Astrocyte of the spinal cord (primary cell): ENCODE measurements at regions not wholly inside any gene's neighbourhood (a gene's known extent, or its start where the extent isn't known, plus 50 kb on each side); places are given as distances from the start of the nearest gene placed in this dataset.
A peak's percentile ranks its signal among the peaks of the same experiment; 100 is the strongest.
"Not testable (repeated sequence)": the region's sequence is repeated elsewhere in the genome, so short reads cannot be mapped to it uniquely, and the experiment has no call there.

Source experiments
- DNase-seq: peaks from one replicate; pipeline ENCODE4 v3.0.0; 2011; ENCODE audit warnings: low read depth, low spot score
- H3K4me3 ChIP-seq: 2 replicates; pipeline ENCODE4 v1.5.1; 2011; ENCODE audit warnings: low read depth, mild to moderate bottlenecking, low read length, moderate library complexity
- in situ Hi-C: cut with HindIII; loops from 2 replicates; pipeline ENCODE4 v1.10.0; 2017; ENCODE audit warnings: low sequenced_read_pairs
- TF ChIP-seq, protein P1 (sequence below): IDR thresholded peaks from 2 replicates; pipeline ENCODE4 v1.5.1; 2012; ENCODE audit warnings: low read depth, mild to moderate bottlenecking, low read length, inconsistent platforms

DNA sequence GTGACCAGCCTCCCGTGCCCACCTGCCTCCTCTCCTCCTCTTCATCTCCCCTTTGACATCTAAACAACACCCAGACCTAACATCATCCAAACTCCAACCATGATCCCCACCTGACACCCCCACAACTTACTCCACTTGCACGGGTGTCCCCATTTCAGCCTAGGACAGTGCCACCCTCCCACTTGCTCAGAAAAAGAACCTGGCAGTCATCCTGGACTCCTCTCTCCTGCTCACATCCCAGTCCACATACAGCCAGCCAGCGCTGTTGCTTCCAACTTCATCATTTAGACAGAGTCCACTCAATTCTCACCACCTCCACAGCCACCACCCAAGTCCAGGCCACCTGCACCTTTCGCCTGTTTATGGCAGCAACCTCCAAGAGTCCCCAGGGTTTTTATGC, 485.7 kb downstream of the MN1 start:
- no peak for DNase-seq
- in situ Hi-C loops = no loop called here
- TF ChIP-seq, protein P1, sequence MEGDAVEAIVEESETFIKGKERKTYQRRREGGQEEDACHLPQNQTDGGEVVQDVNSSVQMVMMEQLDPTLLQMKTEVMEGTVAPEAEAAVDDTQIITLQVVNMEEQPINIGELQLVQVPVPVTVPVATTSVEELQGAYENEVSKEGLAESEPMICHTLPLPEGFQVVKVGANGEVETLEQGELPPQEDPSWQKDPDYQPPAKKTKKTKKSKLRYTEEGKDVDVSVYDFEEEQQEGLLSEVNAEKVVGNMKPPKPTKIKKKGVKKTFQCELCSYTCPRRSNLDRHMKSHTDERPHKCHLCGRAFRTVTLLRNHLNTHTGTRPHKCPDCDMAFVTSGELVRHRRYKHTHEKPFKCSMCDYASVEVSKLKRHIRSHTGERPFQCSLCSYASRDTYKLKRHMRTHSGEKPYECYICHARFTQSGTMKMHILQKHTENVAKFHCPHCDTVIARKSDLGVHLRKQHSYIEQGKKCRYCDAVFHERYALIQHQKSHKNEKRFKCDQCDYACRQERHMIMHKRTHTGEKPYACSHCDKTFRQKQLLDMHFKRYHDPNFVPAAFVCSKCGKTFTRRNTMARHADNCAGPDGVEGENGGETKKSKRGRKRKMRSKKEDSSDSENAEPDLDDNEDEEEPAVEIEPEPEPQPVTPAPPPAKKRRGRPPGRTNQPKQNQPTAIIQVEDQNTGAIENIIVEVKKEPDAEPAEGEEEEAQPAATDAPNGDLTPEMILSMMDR = no peak
- no peak overlapping the region for H3K4me3 ChIP-seq

DNA sequence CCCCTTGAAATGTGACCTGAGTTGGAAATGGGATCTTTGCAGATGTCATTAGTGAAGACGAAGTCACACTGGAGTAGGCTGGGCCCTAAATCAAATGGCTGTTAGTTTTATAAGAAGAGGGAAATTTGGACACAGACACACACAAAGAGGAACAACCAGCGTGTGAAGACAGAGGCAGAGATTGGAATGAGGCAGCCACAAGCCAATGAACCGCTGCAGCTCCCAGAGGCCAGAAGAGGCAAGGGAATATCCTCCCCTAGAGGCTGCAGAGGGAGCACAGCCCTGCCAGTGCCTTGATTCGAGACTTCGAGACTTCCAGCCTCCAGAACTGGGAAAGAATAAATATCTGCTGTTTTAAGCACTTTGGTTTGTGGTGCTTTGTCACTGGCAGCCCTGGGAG, 484.5 kb downstream of the MN1 start:
- TF ChIP-seq, protein P1 = peak; percentile 24
- in situ Hi-C loops = no loop called here
- no peak overlapping the region for H3K4me3 ChIP-seq
- no peak for DNase-seq

DNA sequence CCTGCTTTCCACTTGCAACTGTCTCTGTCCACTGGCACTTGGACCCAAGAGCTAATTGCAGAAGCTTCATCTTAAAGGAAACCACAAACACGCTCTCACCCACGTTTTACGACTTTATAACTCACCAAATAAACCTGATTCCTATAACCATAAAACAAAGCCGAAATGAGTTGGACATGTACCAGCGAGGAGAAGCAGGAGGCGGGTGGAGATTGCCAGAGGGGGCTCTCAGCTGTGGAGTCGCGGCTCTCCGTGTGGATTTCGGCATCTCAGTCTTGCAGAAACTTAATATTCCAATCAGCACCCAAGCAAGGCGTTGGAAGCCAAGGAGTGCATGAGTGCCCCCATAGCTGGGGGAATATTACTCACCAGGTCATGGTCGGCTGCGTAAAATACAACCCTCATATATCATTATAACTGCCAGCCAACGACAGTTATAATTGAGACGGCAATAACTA, 483.6 kb downstream of the MN1 start:
- DNase-seq = no peak
- TF ChIP-seq, protein P1 = no peak
- H3K4me3 ChIP-seq = no peak overlapping the region
- in situ Hi-C loops = no loop called here

DNA sequence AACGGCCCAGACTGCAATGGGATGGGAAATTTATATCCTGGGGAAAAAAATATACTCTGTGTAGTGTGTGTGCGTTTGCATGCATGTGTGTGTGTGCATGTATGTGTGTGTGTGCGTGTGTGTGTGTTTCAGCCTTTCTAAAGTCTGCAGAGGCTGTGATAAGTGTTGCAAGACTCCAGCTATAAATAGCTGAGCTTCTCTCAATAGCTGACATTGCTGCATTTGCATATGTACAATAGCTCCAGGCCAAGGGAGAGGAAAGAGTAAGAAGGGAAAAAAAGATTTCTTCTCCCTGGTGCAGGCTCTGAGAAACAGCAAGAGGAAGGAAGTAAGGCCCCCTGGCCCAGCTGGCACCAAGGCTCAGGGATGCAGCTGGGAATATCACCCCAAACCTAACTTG, 483.0 kb downstream of the MN1 start:
- DNase-seq = peak; percentile 48
- TF ChIP-seq, protein P1 = no peak
- no peak overlapping the region for H3K4me3 ChIP-seq
- in situ Hi-C loops = no loop called here

DNA sequence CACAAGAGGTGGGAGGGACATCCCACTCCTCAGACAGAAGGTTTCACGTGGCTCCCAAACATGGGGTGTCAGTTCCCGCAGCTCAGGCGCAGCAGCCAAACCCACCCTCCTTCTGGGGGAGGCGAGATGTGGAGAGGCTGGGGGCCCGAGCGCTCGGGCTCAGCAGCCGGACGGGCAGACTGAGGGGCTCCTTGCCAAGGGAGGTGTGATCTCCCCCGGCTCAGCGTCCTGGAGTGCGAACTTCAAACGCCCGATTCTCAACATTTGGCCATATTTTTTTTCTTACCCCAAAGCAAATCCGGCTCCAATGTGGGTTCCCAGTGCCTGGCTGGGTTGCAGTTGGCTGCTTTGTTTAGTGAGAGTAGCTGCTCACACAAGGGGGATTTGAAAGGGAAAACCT, 477.9 kb downstream of the MN1 start:
- no peak overlapping the region for H3K4me3 ChIP-seq
- in situ Hi-C loops = no loop called here
- TF ChIP-seq, protein P1 = no peak
- DNase-seq = no peak

DNA sequence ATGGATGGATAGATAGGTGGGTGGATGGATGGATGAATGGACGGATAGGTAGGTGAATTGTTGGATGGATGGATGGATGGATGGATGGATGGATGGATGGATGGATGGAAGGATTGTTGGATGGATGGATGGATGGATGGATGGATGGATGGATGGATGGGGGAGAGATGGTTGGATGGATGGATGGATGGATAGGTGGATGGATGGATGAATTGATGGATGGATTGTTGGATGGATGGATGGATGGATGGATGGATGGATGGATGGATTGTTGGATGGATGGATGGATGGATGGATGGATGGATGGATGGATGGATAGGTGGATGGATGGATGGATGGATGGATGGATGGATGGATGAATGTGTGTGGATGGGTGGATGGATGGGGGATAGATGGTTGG, 476.6 kb downstream of the MN1 start:
- DNase-seq, H3K4me3 ChIP-seq, in situ Hi-C loops: not testable (repeated sequence)

DNA sequence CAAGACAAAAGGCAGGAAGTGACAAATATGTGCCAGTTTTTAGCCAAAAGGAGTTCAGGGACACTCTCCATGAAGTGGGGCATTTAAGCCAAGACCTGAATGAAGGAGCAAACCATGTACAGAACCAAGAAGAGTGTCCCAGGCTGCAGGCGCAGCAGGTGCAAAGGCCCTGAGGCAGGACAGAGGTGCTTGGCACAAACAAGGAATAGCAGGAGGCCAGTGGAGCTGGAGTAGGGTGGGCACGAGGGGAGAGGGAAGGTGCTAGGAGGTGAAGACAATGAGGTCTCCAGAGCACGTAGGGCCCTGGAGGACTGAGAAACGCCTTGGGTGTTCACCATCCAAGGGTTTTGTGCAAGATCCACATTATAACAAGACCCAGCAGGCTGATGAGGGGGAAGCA, 474.1 kb downstream of the MN1 start:
- no peak overlapping the region for H3K4me3 ChIP-seq
- DNase-seq = no peak
- TF ChIP-seq, protein P1 = no peak
- in situ Hi-C loops = no loop called here
